ENCODE measurements at regions not wholly inside any gene's neighbourhood (a gene's known extent, or its start where the extent isn't known, plus 50 kb on each side); places are given as distances from the start of the nearest gene placed in this dataset.
"Not testable (repeated sequence)": the region's sequence is repeated elsewhere in the genome, so short reads cannot be mapped to it uniquely, and the experiment has no call there.

DNA sequence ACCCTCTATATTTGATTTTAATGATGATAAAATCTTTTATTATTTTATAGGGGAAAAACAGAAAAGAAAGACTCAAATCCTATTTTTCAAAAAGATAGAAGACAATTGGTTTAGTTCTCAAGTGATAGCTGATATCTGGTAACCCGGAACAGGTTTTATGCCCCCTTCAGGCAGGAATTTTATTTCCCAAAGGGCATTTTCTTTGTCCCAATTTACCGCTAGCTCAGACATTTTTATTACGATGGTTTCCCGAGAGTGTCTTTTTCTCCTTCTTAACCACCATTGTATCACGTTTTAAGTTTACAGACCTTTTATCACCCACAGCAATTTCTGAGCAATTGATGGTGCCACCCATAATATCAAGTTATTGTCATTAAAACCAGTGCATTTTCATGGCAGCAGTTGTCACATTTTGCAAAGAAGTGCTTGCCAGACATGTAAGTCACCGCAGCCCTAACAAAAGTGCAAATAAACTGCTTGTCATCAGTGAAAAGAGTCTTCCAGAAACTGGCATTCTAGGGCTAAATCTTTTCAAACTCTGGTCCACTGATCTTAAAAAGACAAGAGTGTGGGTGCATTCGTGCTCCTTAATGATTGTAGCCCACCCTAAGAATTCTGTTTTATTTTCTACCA lies 204.8 kb upstream of the VCX start:
- no peak for DNase-seq (ENCODE audit: low spot score)

DNA sequence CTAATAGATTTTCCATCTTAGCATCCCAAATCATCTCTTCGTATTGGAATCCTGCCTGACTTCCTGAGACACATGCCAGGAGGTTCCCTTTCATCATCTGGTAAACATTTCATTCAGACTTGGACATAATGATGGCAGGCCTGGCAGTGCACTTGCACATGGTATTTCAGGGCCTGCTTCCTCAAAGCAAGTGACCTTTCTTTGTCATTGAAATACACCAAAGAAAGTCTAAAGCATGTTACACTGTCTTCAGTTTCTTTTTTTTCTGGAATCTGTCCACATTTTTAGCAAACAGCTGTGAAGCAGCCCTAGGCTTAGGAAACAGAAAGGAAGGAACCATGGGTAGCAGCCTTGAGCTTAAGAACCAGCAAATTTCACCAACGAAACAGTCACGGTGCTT lies 205.9 kb upstream of the VCX start:
- no peak for DNase-seq (ENCODE audit: low spot score)

DNA sequence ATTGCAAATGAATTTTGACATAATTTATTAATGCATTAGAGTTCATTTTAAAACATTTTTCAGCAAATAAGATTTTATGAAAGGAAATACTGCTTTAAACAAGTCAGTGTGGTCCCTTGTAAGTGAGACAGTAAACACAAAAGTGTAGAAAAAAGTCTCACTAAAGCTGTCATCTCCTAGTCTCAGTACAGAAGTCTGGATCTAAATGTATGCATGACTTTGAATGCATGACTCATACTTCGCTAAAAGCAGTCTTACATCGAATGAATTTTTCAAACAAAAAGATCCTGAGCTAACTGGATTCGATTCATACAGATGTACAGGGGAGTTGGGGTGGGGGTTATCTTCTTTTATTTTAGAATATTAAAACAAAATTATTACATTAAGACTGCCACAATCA lies 207.4 kb upstream of the VCX start:
- no peak for DNase-seq (ENCODE audit: low spot score)

DNA sequence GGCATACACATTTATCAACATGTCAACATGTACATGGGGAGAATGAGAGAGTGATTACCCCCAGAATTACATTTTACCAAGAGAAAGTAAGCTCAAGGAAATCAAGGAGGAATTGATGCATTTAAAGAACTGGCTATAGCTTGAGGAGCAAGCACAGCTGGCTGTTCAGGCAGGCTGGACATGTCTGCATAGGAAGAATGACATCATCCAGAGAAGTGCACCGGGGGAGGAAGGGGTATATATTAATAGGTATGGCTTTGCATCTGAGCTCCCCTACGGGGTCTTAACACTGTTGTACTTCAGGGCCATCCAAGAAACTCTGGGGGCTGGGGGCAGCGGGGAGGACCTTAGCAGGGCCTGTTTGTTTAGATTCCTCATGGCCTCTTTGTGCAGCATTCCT lies 222.4 kb upstream of the VCX start:
- DNase-seq (ENCODE audit: low spot score) = no peak

DNA sequence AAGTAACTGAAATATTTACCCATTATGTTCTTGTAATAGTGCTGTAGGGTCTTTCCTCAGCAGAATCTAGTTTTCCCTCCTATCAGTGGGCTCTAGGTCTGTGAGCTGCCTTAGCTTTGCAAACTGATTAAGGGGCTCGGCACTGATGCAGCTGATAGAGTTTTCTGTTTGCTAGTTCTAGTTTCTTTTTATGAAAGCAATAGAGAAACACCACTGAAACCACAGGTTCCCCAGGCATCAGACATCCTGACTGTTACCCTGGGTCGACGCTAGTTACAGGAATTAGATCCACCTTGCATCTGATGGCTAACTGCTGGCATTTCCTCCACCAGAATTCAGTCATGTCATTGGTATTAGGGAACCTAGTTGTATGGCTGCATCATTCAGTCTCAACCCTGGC lies 225.0 kb upstream of the VCX start:
- no peak for DNase-seq (ENCODE audit: low spot score)

DNA sequence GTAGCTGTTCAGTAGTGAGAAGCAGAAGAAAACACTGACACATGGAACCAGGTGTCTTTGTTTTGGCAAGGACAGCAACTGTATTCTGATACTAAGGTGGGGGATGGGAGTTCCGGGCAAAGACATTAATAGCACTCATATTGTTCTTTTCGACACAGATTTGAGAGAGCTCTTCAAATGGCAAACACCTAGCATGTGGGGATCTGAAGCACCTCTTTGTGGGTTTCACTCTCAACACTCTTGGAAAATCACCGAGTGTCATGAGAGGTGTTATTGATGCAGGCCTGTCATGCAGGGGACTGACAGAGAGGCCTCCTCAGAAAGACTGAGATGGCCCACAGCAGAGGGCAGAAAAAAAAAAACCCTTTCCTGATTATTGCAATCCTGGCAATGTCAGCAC lies 228.4 kb upstream of the VCX start:
- no peak for DNase-seq (ENCODE audit: low spot score)

DNA sequence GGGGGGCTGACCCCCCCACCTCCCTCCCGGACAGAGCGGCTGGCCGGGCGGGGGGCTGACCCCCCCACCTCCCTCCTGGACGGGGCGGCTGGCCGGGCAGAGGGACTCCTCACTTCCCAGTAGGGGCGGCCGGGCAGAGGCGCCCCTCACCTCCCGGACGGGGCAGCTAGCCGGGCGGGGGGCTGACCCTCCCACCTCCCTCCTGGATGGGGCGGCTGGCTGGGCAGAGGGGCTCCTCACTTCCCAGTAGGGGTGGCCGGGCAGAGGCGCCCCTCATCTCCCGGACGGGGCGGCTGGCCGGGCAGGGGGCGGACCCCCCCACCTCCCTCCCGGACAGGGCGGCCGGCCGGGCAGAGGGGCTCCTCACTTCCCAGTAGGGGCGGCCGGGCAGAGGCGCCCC lies 234.3 kb upstream of the VCX start:
- DNase-seq (ENCODE audit: low spot score) = not testable (repeated sequence)

DNA sequence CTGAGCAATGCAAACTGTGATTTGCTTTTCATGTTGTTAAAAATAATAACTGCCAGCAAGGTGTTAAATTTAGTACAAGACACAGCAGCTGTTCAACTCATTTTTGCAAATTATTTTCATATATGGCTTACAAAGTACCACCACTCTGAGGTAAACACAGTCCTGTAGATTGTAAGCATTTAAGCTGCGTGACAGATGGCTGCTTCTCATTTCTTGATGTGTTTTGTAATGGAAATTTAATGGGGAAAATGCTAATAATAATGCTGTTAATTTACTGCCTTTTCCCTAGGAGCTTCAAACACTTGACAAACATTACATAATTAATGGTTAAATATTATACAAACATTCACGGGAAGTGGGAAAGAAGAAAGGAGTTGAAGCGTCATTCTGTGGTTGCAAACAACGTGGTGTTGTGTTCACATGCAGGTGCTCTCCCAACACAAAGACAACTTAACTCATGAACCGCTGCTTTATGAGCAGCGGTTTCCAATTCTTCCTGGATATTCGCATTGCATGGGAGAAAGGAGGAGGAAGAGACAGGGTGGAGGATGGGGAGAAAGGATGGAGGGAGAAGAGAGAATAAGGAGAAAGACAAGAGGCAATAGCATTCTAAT lies 236.8 kb upstream of the VCX start:
- no peak for DNase-seq (ENCODE audit: low spot score)

DNA sequence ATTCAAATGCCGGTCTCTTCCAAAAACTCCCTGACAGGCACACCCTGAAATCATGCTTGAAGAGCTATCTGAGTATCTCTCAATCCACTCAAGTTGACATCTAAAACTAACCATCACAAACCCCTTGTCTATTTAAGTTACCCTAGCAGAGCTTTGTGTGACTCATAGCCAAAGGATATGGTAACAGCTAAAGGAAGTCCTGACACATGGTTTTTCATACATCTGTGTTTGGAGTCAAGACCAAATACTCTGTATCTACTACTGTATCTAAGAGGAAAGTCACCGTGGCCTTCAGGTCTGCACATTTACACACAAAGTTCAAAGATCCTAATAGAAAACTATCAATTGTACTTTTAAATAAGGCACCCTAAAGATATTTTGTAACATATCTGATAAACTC lies 239.6 kb upstream of the VCX start:
- no peak for DNase-seq (ENCODE audit: low spot score)

DNA sequence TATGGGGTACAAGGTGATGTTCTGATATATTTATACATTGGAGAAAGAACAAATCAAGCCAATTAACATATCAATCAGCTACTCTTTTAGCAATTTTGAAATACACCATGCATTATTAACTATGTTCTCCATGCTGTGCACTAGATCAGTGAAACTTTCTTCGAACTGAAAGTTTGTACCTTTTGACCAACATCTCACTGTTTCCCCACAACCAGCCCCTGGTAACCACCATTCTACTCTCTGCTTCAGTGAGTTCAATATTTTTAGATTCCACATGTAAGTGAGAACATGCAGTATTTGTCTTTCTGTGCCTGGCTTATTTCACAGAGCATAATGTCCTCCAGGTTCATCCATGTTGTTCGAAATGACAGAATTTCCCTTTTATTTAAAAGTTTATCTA lies 246.1 kb upstream of the VCX start:
- no peak for DNase-seq (ENCODE audit: low spot score)

DNA sequence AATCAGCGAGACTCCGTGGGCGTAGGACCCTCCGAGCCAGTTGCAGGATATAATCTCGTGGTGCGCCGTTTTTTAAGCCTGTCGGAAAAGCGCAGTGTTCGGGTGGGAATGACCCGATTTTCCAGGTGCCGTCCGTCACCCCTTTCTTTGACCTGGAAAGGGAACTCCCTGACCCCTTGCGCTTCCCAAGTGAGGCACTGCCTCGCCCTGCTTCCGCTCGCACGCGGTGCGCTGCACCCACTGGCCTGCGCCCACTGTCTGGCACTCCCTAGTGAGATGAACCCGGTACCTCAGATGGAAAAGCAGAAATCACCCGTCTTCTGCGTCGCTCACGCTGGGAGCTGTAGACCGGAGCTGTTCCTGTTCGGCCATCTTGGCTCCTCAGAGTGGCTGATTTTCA lies 249.6 kb upstream of the VCX start:
- DNase-seq (ENCODE audit: low spot score) = not testable (repeated sequence)

DNA sequence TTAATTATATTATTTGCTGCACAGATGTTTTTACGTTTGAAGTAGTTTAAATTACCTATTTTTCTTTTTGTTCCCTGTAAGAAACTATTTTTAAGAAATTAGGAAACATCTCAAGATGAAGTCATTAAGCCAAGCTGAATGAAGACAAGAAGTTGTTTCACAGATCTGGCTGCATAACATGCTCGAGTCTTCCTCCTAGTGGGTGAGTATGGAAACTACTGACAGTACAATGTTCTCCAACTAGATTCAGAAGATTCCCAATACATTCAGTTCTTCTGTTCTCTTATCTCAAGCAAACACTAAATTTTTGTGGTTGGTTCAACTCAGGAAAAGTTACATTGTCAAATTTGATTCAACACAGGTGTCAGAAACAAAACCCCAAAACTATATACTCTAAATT lies 256.8 kb upstream of the VCX start:
- DNase-seq (ENCODE audit: low spot score) = peak; percentile 28

DNA sequence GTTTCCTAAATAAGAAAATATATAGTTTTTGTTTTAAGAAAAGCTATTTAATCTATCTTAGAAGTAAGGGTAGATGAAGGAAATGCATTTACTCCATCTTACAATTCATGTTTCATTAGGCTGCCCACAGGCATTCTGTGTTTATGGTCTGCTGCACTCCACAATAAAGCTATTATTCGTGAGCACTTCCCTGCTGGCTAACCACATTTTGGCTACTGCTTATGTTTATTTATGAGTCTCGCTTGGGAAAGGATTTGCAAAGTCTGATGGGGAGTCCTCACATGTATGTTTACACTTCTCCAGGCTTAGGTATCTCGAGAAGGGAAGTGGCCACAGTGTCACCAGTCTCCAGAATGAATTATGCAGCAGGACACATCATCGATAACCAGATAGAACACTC lies 260.8 kb upstream of the VCX start:
- no peak for DNase-seq (ENCODE audit: low spot score)

DNA sequence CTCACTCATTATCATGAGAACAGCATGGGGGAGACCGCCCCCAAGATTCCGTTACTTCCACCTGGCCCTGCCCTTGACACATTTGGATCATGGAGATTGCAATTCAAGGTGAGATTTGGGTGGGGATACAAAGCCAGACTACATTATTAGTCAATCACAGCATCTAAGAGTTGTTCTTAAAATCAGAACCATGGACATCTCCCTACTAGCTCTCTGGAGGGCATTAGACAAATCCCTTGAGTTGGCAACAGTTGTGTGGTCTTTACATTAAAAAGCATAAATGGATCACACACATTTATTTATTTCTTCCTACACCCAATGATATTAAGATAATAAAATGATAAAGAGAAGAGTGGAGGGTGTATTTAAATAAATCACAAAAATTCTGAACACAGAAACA lies 262.8 kb upstream of the VCX start:
- DNase-seq (ENCODE audit: low spot score) = no peak

DNA sequence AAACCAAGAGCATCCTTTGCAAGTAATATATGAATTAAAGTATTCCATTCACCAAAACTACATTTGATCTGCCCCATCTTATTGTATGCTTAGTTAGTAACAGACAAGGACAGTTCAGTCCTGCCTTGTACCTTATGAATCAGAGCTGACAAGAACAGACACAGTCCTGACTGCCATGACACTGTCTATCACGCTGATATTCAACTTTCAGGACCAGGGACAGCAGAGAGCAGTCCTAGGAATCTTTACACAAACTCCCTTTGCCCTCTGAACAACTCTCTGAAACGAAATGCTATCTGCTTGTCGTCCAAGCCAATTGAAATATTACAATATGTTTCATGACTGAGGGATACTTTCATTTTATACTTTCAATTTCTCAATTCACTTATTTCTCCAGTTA lies 268.6 kb upstream of the VCX start:
- DNase-seq (ENCODE audit: low spot score) = peak; percentile 3

DNA sequence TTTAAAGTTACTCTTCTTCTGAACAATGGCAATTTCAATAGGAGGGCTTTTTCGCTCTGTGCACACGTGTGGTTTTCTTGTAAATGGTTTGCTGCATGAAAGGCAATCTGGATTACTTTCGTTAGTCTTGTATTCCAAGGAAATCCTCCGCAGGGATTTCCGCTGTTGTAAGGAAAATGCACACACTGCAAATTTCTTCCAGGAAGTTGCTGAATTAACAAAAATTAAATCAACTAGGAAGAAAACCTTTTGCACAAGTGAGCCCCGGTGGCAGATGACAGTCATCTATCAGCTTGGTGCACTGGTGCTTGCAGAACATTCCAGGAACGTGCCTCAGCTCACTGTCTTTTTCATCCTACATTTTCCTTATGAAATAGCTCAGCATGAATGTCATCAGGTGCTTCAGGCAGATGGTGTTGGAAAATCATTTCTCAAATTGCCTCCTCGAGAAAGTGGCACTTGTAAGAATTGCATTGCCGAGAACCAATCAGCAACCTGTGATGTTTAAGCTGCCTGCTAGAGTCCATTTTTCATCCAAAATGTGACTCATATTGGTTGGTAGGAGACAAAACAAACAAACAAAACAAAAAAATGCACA lies 272.4 kb upstream of the VCX start:
- DNase-seq (ENCODE audit: low spot score) = no peak

DNA sequence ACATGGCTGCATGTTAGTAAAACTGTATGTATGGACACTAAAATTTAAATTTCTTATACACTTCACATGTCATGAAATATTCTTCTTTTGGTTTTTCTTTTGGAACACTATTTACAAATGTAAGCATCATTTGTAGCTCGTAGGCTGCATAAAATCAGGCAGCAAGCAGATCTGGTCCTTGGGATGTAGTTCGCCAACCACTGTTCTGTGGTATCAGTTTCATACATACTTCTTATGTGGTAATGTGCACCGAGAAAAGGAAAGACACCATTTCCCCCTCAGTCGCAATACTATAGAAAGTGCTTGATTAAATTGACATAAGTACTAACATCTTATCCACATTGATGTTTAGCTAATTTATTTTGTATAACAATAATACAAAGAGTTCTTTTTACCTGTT lies 274.4 kb upstream of the VCX start:
- no peak for DNase-seq (ENCODE audit: low spot score)

DNA sequence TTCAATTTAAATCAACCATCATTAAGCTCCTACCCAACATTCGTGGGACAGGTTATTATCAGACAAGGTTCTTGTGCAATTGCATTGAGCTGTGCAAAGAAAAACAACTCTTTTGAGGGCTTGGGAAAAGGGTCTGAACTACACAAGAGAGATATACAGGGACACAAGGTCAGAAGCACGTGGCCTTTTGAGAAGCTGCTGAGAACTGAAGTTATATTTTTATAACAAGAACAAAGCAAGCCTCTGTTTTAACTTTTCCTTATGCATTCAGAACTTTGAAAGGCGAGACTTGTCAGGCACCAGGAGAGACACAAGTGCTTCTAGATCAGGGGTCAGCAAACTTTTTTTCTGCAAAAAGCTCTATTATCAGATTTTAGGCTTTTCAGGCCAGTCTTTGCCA lies 274.8 kb upstream of the VCX start:
- DNase-seq (ENCODE audit: low spot score) = no peak

DNA sequence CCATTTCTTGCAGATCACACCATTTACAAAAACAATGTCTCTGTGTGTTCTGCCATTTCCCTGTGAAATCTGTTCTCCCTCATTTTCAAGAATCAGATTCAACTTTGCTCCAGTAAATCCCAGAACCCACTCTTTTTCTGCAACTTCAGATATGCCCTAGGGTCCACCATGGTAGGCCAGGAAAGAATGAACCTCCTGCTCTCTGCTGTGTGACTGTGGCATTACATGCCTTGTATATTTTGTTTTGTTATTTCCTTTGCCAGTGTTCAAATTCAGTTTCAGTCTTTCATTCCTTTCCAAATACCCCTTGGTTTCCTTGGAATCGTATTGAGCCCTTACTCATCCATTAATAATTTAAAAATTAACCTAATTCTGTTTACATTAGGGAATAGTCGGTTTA lies 290.2 kb upstream of the VCX start:
- peak; percentile 2 for DNase-seq (ENCODE audit: low spot score)

DNA sequence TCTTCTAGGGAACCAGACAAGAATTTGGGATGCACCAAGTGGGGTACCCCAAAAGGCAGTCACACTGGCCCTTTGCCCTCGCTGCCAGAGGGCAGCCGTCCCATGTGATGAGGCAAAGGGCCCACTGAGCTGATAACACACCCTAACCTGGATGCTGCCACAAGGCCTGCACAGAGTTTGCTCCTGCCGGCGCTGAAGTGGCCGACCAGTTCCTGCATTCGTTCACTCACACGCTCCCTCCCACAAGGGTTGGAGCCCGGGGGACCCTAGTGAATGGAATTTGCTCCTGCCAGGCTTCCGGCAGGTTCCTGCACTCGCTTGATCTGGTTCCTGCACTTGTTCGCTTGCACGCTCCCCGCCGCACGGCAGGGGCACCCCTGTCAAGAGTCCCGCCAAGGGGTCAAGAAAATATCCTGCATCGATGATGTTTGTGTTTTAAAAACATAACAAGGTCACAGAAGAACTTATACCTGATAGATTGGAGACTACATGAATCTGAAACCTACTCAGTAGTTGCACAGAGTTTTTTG lies 296.4 kb upstream of the VCX start:
- DNase-seq (ENCODE audit: low spot score) = no peak

DNA sequence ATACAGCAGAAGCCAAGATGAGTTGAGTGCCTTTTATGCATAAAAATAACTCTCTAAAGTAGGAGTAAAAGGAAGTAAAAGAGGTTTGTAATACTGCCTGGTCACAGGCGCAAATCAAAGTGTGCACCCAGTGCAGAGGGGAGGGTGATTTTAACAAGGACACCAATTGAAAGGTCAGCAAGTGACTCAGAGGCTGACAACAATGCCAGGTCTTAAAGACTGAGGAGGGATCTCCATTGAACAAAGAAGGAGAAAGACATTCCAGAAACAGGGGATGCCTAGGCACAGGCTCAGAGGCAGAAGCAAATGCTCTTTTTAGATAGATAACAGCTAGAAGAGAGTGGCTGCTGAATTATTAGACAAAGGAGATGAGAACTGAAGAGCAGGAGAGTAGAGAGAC lies 297.4 kb upstream of the VCX start:
- DNase-seq (ENCODE audit: low spot score) = no peak

DNA sequence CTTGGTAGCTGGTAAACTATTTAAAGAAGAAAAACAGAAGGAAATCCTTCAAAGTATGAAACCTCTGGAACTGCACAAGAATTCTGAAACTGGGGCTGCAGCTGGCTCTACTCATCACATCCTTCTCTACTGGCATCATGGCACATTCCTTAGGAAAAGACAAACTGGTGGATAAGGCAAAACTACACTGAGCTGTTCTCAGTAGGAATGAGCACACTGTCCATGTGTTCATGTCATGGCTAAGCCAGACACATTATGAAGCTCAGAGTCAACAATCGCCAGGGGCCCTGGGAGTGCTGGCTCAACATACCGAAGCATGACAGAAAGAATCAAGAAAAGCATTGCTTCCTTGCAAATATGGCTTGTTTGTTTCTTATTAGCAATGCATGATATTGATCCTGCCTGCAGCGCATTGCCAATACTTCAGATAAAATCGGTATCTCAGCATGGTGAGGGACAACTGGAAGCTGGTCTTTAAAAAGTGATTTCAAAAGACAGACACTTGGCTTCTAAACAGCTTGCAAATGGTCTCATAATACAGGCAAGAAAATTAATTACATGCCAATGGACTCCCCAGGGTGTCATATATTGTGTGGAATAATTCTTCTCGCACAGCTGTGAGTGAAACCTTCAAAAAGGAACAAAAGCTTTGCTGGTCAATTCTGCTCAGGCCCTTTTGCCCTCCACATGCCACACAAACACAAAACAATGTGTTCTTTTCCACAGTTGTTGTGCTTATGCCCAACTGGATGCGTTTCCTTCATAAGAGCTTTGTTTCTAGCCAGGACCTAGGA lies 300.2 kb upstream of the VCX start:
- no peak for DNase-seq (ENCODE audit: low spot score)

DNA sequence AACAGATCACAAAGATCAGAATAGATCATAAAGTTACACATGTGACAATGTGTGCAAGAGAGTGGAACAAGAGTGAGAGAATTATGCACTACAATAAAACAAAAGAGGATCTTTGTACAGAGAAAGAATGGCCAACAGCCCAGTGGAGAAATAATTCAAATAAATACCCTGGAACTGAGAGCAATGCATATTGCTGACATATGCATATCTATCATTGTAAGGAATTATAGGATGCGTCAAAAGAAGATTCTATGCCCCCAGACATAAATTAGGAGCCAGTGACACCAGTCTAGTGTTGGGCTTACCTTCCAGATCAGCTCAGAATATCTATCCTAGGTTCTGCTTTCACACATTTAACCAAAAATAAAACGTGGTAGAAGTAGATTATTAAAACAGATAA lies 320.1 kb upstream of the VCX start:
- no peak for DNase-seq (ENCODE audit: low spot score)

Measured in AG20443 (cell line).